NCI-H460 (cell line): ENCODE measurements at regions not wholly inside any gene's neighbourhood (a gene's known extent, or its start where the extent isn't known, plus 50 kb on each side); places are given as distances from the start of the nearest gene placed in this dataset.
"Not testable (repeated sequence)": the region's sequence is repeated elsewhere in the genome, so short reads cannot be mapped to it uniquely, and the experiment has no call there.

Source experiments
- DNase-seq: peaks from one replicate; pipeline ENCODE4 v3.0.0-alpha.2; 2016; ENCODE audit warnings: low read depth; ENCODE audit errors: extremely low read depth

- DNase-seq: no peak
Measured at GRCh38 chr12:27133022-27133590, 50.7 kb upstream of the C12orf71 start.

- no peak for DNase-seq
Measured at GRCh38 chr12:27140478-27140969, 58.1 kb upstream of the C12orf71 start.

- DNase-seq: peak; percentile 72
Measured at GRCh38 chr12:27142101-27142721, 59.8 kb upstream of the C12orf71 start.

- DNase-seq: no peak
Measured at GRCh38 chr12:27143256-27144069, 61.1 kb upstream of the C12orf71 start.

- DNase-seq: not testable (repeated sequence)
Measured at GRCh38 chr12:27145725-27146124, 63.3 kb upstream of the C12orf71 start.

- no peak for DNase-seq
Measured at GRCh38 chr12:27148373-27148772, 66.0 kb upstream of the C12orf71 start.

GRCh38 chr12:27148791-27149190 lies 66.4 kb upstream of the C12orf71 start:
- no peak for DNase-seq

- no peak for DNase-seq
Measured at GRCh38 chr12:27151479-27151878, 69.1 kb upstream of the C12orf71 start.

- no peak for DNase-seq
Measured at GRCh38 chr12:27158297-27158696, 75.9 kb upstream of the C12orf71 start.

- DNase-seq: no peak
Measured at GRCh38 chr12:27161458-27162228, 79.3 kb upstream of the C12orf71 start.

GRCh38 chr12:27162229-27162537 lies 79.8 kb upstream of the C12orf71 start:
- no peak for DNase-seq

- DNase-seq: peak; percentile 16
Measured at GRCh38 chr12:27163048-27163715, 80.8 kb upstream of the C12orf71 start.

GRCh38 chr12:27163894-27164293 lies 80.2 kb upstream of the STK38L start:
- DNase-seq: no peak

- no peak for DNase-seq
Measured at GRCh38 chr12:27164330-27165040, 79.6 kb upstream of the STK38L start.

- DNase-seq: not testable (repeated sequence)
Measured at GRCh38 chr12:27165958-27166357, 78.1 kb upstream of the STK38L start.

- not testable (repeated sequence) for DNase-seq
Measured at GRCh38 chr12:27171494-27171893, 72.6 kb upstream of the STK38L start.

- peak; percentile 30 for DNase-seq
Measured at GRCh38 chr12:27176765-27177164, 67.3 kb upstream of the STK38L start.

GRCh38 chr12:27177706-27178105 lies 66.4 kb upstream of the STK38L start:
- peak; percentile 18 for DNase-seq

- DNase-seq: no peak
Measured at GRCh38 chr12:27178255-27178654, 65.8 kb upstream of the STK38L start.
